Heart left ventricle (tissue), 16 donors: ENCODE measurements at regions not wholly inside any gene's neighbourhood (a gene's known extent, or its start where the extent isn't known, plus 50 kb on each side); places are given as distances from the start of the nearest gene placed in this dataset.

ENCODE experiments used
- ATAC-seq, 4 donors: fragments of 200-7000 bp; cut with Tn5 transposase; one replicate each; pipeline ENCODE4 v1.9.1; 2020 to 2022; ENCODE audit warnings: moderate library complexity in 4 of 4, mild to moderate bottlenecking in 3 of 4, moderate number of reproducible peaks in 1 of 4
- DNase-seq, 5 donors: peaks; one replicate each; pipeline ENCODE4 v3.0.0-alpha.2; 2020
- H3K27ac ChIP-seq, 12 donors: fragments of 200-600 bp; sonication (generic) in 4 of 12; one replicate each; pipeline versions ENCODE4 v1.5.0 to v1.8.0; 2016 to 2022; ENCODE audit warnings: mild to moderate bottlenecking in 2 of 12
- H3K27me3 ChIP-seq, 9 donors: fragments of 200-600 bp; sonication (generic) in 2 of 9; one replicate each; pipeline versions ENCODE4 v1.5.1 to v1.8.0; 2016 to 2022; ENCODE audit warnings: mild to moderate bottlenecking in 3 of 9
- H3K36me3 ChIP-seq, 9 donors: fragments of 200-600 bp; sonication (generic) in 2 of 9; one replicate each; pipeline versions ENCODE4 v1.5.0 to v1.8.0; 2018 to 2022; ENCODE audit warnings: mild to moderate bottlenecking in 2 of 9
- H3K4me1 ChIP-seq, 12 donors: fragments of 200-600 bp; sonication (generic) in 4 of 12; one replicate each; pipeline versions ENCODE4 v1.5.0 to v1.8.0; 2016 to 2022; ENCODE audit warnings: mild to moderate bottlenecking in 3 of 12
- H3K4me3 ChIP-seq, 12 donors: fragments of 200-600 bp; sonication (generic) in 4 of 12; one replicate each; pipeline versions ENCODE4 v1.5.0 to v1.8.0; 2017 to 2022; ENCODE audit warnings: mild to moderate bottlenecking in 9 of 12, moderate library complexity in 4 of 12
- H3K9me3 ChIP-seq, 12 donors: fragments of 200-600 bp; sonication (generic) in 4 of 12; one replicate each; pipeline versions ENCODE4 v1.5.0 to v1.8.0; 2016 to 2022; ENCODE audit warnings: mild to moderate bottlenecking in 1 of 12
- CTCF ChIP-seq, 12 donors: fragments of 200-600 bp; sonication (generic) in 4 of 12; IDR thresholded peaks; one replicate each; pipeline versions ENCODE4 v1.5.0 to v1.8.0; 2018 to 2022; ENCODE audit warnings: antibody characterized with exemption in 12 of 12, mild to moderate bottlenecking in 5 of 12
- POLR2A ChIP-seq, 2 donors: fragments of 450-650 bp; IDR thresholded peaks; one replicate each; pipeline ENCODE4 v1.6.1; 2017; ENCODE audit warnings: antibody characterized with exemption in 2 of 2, mild to moderate bottlenecking in 2 of 2, moderate library complexity in 2 of 2
- WGBS, 4 donors: extraction: QIAGEN DNeasy Blood & Tissue Kit in 2 of 4; methylation state at CpG; one replicate each; pipeline versions ENCODE4 v1.1.5 to v1.1.7; 2013 to 2018; 5-methylcytosine and 5-hydroxymethylcytosine counted together
- intact Hi-C, 10 donors: fragments of 100-400 bp; cut with DNase I; formaldehyde crosslinking; loops; one replicate each; pipeline versions ENCODE4 v1.11.1 to v1.14.2; 2022
- donor health status: ischemic (EF 13 %, LVEDD 7.1; RV severe dilation, severe dysfunction).
- donor health status: healthy with polysubstance abuse.
- donor health status: DM: no; HTN: yes; CAD: no.
- donor health status: DM: no; HTN: no; CAD: no.
- donor health status: ischemic (EF 25% LVEDD 6.9; RV normal size, moderate dysfunction).
- donor health status: ischemic (EF 25% LVEDD 5.7; RV mildly dilated, moderate dysfunction).
- donor health status: healthy.
- donor health status: DM: yes; HTN: yes; CAD: no.
- donor health status: ischemic (EF 35%, LVEDD 5.7; RV mildly dilated, moderate dysfunction).
- donor health status: nonischemic (EF 11% LVEDD 7.7; RV severe dilation, severe dysfunction).
- donor health status: DM: yes; HTN: yes; CAD: no.
- donor health status: PGD.
- donor health status: ischemic (EF 29% LVEDD 5.4; RV normal size, mild dysfunction).
- donor health status: nonischemic (EF 23%, LVEDD 6.1; RV moderate dilation, normal function).

- TF ChIP-seq CTCF (IDR thresholded peaks at IDR 0.05) (no peak), POLR2A (IDR thresholded peaks at IDR 0.05) (no peak)
- 79 to 89% (median 85%) methylated on average over 4 of the region's 4 CpGs for WGBS, 4 donors
- DNase-seq (no peak), ATAC-seq (no peak)
- intact Hi-C loops: loop anchor here in 2 of 10 donors (5.0 to 10.0 kb wide), 2 partner anchors 187 to 515 kb away; partner anchors contain the start of gene HOXD8 (in 1 of the 2)
- Histone ChIP-seq H3K36me3 (no peaks in the 10 kb centered on the region), H3K27ac (no peak overlapping the region), H3K4me3 (no peak overlapping the region), H3K4me1 (peaks cover 0 to 9% (median 4%) of the 10 kb centered on the region in 12 donors), H3K9me3 (no peaks in the 10 kb centered on the region), H3K27me3 (peaks cover 10 to 95% (median 57%) of the 10 kb centered on the region in 9 donors)
Observed at GRCh38 chr2:176642074-176642473, 372.8 kb downstream of the MTX2 start.

DNA sequence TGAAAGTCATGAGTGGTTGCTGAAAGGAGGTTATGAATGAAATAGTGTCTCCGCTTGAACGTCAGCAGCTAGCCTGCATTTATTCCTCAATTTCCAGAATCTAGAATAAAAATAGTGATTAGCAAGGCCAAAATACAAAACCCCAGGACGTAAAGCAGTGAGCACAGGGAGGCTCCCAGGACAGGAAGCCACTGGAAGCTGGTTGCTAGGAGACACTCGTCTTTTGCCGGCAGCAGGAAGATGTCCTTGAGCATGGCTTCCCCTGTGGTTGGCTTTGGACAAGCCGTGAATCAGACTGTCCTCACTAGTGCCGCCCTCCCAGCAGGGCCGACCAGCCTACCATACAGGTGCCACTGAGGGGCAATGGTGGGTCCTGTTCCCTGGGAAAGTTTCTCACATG lies 374.4 kb downstream of the MTX2 start:
- Histone ChIP-seq H3K4me1 (no peaks in the 10 kb centered on the region), H3K27ac (no peak overlapping the region), H3K27me3 (peaks cover 4 to 95% (median 47%) of the 10 kb centered on the region in 9 donors), H3K36me3 (no peaks in the 10 kb centered on the region), H3K9me3 (no peaks in the 10 kb centered on the region), H3K4me3 (no peak overlapping the region)
- intact Hi-C loops: loop anchor here in 2 of 10 donors (5.0 to 10.0 kb wide), 2 partner anchors 189 to 516 kb away; partner anchors contain the start of gene HOXD8 (in 1 of the 2)
- DNase-seq (no peak), ATAC-seq (no peak)
- TF ChIP-seq POLR2A (IDR thresholded peaks at IDR 0.05) (no peak), CTCF (IDR thresholded peaks at IDR 0.05) (no peak)
- 28 to 42% (median 38%) methylated on average over 8 of the region's 8 CpGs for WGBS, 4 donors

DNA sequence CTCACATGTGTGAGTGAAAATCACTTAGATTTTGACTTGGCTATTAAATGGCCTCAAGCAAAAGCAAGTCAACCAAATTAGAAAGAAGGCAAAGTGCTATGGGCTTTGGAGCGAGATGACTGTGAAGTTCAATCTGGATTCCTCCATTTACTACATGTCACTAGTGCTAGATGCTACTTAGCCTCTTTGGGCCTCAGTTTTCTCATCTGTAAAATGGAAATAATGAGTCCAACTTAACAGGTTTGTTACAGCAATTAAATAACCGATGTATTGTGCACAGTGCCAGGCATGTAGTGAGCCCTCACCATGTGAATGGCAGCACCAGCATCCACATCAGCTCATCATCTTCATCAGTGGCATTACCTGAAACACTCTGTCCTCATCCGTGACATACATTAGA lies 376.3 kb downstream of the MTX2 start:
- no peaks in the 10 kb centered on the region for H3K4me1 ChIP-seq
- intact Hi-C loops: loop anchor here in 3 of 10 donors (5.0 to 10.0 kb wide), 3 partner anchors 191 to 518 kb away; partner anchors contain the start of gene HOXD8 (in 1 of the 3)
- H3K27ac ChIP-seq: no peak overlapping the region
- no peaks in the 10 kb centered on the region for H3K36me3 ChIP-seq
- ATAC-seq (no peak), DNase-seq (no peak)
- TF ChIP-seq CTCF (IDR thresholded peaks at IDR 0.05) (no peak), POLR2A (IDR thresholded peaks at IDR 0.05) (no peak)
- no peaks in the 10 kb centered on the region for H3K9me3 ChIP-seq
- 94 to 100% (median 97%) methylated on average over 3 of the region's 3 CpGs for WGBS, 4 donors
- no peak overlapping the region for H3K4me3 ChIP-seq
- H3K27me3 ChIP-seq: peaks cover 0 to 91% (median 31%) of the 10 kb centered on the region in 9 donors

GRCh38 chr2:176646033-176646615 lies 376.9 kb downstream of the MTX2 start:
- no peaks in the 10 kb centered on the region for H3K4me1 ChIP-seq
- H3K27ac ChIP-seq: no peak overlapping the region
- H3K27me3 ChIP-seq: peaks cover 0 to 85% (median 28%) of the 10 kb centered on the region in 9 donors
- TF ChIP-seq CTCF (IDR thresholded peaks at IDR 0.05) (no peak), POLR2A (IDR thresholded peaks at IDR 0.05) (no peak)
- H3K9me3 ChIP-seq: no peaks in the 10 kb centered on the region
- DNase-seq: no peak
- H3K36me3 ChIP-seq: no peaks in the 10 kb centered on the region
- intact Hi-C loops: loop anchor here in 3 of 10 donors (5.0 to 10.0 kb wide), 3 partner anchors 191 to 519 kb away; partner anchors contain the start of gene HOXD8 (in 1 of the 3)
- 83 to 93% (median 86%) methylated on average over 5 of the region's 5 CpGs for WGBS, 4 donors
- H3K4me3 ChIP-seq: no peak overlapping the region
- ATAC-seq: no peak
